HEK293 (cell line): ENCODE measurements at regions not wholly inside any gene's neighbourhood (a gene's known extent, or its start where the extent isn't known, plus 50 kb on each side); places are given as distances from the start of the nearest gene placed in this dataset.

Experiments
- CTCF ChIA-PET: fragments of 350-600 bp; formaldehyde crosslinking; extraction: SDS; loops from one replicate; lab custom pipeline; 2021; ENCODE audit warnings: antibody characterized with exemption; lab: Yijun Ruan, JAX
- POLR2A ChIA-PET: fragments of 300-600 bp; formaldehyde crosslinking; extraction: SDS; loops from one replicate; lab custom pipeline; 2020; ENCODE audit warnings: antibody characterized with exemption, inconsistent platforms; lab: Yijun Ruan, JAX
- H3K27ac ChIP-seq: fragments of 200-500 bp; sonication (Bioruptor generic); 2 replicates; pipeline ENCODE4 v1.5.1; 2014; ENCODE audit warnings: low read depth, low read length, control low read depth, inconsistent platforms; ENCODE audit errors: extremely low read depth
- H3K36me3 ChIP-seq, 2 experiments: fragments of 200-500 bp in 1 of 2; sonication (Bioruptor generic) in 1 of 2; 1 replicate in 1 of 2; 2 replicates in 1 of 2; pipeline ENCODE4 v1.5.1; 2014 to 2017; ENCODE audit warnings: inconsistent platforms in 2 of 2, low read length in 2 of 2; ENCODE audit not compliant: control insufficient read depth in 2 of 2, insufficient read depth in 1 of 2
- H3K4me1 ChIP-seq: fragments of 200-500 bp; sonication (Bioruptor generic); 2 replicates; pipeline ENCODE4 v1.5.1; 2014; ENCODE audit warnings: mild to moderate bottlenecking, low read length, inconsistent platforms; ENCODE audit not compliant: control insufficient read depth, insufficient read depth
- H3K4me3 ChIP-seq: 2 replicates; pipeline ENCODE4 v1.5.1; 2011; ENCODE audit warnings: low read depth, mild to moderate bottlenecking, control low read depth, low read length, moderate library complexity
- H3K9me3 ChIP-seq: fragments of 200-500 bp; sonication (Bioruptor generic); 2 replicates; pipeline ENCODE4 v1.5.1; 2014; ENCODE audit warnings: low read depth, low read length, inconsistent platforms; ENCODE audit not compliant: control insufficient read depth, insufficient read depth
- OSR2 ChIP-seq: fragments of 450-650 bp; formaldehyde crosslinking; IDR thresholded peaks from 2 replicates; pipeline ENCODE4 v1.5.1; 2016; ENCODE audit warnings: missing biosample characterization, missing genetic modification characterization
- SETDB1 ChIP-seq: IDR thresholded peaks from one replicate; pipeline ENCODE4 v1.6.1; 2017; ENCODE audit warnings: mild to moderate bottlenecking, low read length, moderate library complexity, mixed read lengths; ENCODE audit not compliant: insufficient read length
- ZNF501 ChIP-seq: fragments of 450-650 bp; formaldehyde crosslinking; IDR thresholded peaks from 2 replicates; pipeline ENCODE4 v1.5.1; 2016; ENCODE audit warnings: missing biosample characterization, missing genetic modification characterization
- ZNF555 ChIP-seq: fragments of 450-650 bp; formaldehyde crosslinking; conservative IDR thresholded peaks from 2 replicates; pipeline ENCODE4 v1.5.1; 2017; ENCODE audit warnings: missing biosample characterization, mild to moderate bottlenecking, missing genetic modification characterization, inconsistent platforms
- ZNF664 ChIP-seq: fragments of 450-650 bp; formaldehyde crosslinking; IDR thresholded peaks from 2 replicates; pipeline ENCODE4 v1.5.1; 2016; ENCODE audit warnings: missing biosample characterization, missing genetic modification characterization
- ZNF837 ChIP-seq: fragments of 450-650 bp; formaldehyde crosslinking; IDR thresholded peaks from 2 replicates; pipeline ENCODE4 v1.5.1; 2016; ENCODE audit warnings: missing biosample characterization, missing genetic modification characterization
- TF ChIP-seq, protein P1 (sequence below): sonication (generic); formaldehyde crosslinking; IDR thresholded peaks from 2 replicates; pipeline ENCODE4 v1.8.1; 2022; ENCODE audit warnings: mild to moderate bottlenecking, moderate library complexity, missing genetic modification reagents
- TF ChIP-seq, protein P2 (sequence below): fragments of 450-650 bp; formaldehyde crosslinking; IDR thresholded peaks from 2 replicates; pipeline ENCODE4 v1.5.1; 2017; ENCODE audit warnings: missing biosample characterization, mild to moderate bottlenecking, missing genetic modification characterization, moderate library complexity
- TF ChIP-seq, protein P3 (sequence below): fragments of 450-650 bp; formaldehyde crosslinking; IDR thresholded peaks from 2 replicates; pipeline ENCODE4 v1.5.1; 2016; ENCODE audit warnings: missing biosample characterization, missing genetic modification characterization, borderline replicate concordance
- TF ChIP-seq, protein P4 (sequence below): fragments of 450-650 bp; formaldehyde crosslinking; IDR thresholded peaks from 2 replicates; pipeline ENCODE4 v1.5.1; 2016; ENCODE audit warnings: missing biosample characterization, missing genetic modification characterization
- TF ChIP-seq, protein P5 (sequence below): fragments of 450-650 bp; formaldehyde crosslinking; IDR thresholded peaks from 2 replicates; pipeline ENCODE4 v1.5.1; 2016; ENCODE audit warnings: missing biosample characterization, missing genetic modification characterization, borderline replicate concordance
- TF ChIP-seq, protein P6 (sequence below): fragments of 450-650 bp; formaldehyde crosslinking; IDR thresholded peaks from 2 replicates; pipeline ENCODE4 v1.5.0; 2017; ENCODE audit warnings: missing biosample characterization, missing genetic modification characterization, borderline replicate concordance

DNA sequence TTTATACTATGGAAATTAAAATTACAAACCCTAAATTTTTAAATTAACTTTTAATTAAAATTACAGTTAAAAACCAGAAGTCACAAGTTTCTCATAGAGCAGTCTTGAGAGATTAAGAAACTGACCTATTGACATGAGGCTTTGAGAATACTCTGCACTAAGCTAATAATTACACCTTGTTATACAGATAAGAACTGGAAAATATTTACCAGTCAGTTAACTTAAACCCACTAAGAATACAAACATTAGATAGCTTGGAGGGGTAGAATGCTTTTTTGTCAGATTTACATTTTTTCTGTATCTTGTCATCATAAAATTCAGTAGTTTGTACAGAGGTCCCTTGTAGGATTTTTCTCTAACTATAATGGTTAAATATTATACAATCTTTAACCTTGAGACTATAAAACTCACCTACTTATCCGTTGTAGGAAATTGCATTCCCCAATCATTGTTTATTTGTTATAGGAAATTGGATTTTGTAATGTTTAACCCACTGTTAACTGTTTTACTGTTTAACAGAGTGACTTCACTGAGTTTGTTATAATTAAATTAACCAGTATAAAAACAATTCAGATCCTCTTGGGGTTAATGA, 219.7 kb upstream of the PKDCC start:
- no peaks in the 10 kb centered on the region for H3K9me3 ChIP-seq
- H3K4me3 ChIP-seq = no peak overlapping the region
- H3K27ac ChIP-seq = no peak overlapping the region
- H3K36me3 ChIP-seq = no peaks in the 10 kb centered on the region
- CTCF ChIA-PET = interaction anchor here (1.2 to 3.0 kb wide), 2 partner anchors 12 to 25 kb away, joined by 3 to 9 read pairs; no protein-coding TSS in a partner anchor
- TF ChIP-seq, protein P1, sequence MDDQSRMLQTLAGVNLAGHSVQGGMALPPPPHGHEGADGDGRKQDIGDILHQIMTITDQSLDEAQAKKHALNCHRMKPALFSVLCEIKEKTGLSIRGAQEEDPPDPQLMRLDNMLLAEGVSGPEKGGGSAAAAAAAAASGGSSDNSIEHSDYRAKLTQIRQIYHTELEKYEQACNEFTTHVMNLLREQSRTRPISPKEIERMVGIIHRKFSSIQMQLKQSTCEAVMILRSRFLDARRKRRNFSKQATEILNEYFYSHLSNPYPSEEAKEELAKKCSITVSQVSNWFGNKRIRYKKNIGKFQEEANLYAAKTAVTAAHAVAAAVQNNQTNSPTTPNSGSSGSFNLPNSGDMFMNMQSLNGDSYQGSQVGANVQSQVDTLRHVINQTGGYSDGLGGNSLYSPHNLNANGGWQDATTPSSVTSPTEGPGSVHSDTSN = no peak
- TF ChIP-seq, protein P2, sequence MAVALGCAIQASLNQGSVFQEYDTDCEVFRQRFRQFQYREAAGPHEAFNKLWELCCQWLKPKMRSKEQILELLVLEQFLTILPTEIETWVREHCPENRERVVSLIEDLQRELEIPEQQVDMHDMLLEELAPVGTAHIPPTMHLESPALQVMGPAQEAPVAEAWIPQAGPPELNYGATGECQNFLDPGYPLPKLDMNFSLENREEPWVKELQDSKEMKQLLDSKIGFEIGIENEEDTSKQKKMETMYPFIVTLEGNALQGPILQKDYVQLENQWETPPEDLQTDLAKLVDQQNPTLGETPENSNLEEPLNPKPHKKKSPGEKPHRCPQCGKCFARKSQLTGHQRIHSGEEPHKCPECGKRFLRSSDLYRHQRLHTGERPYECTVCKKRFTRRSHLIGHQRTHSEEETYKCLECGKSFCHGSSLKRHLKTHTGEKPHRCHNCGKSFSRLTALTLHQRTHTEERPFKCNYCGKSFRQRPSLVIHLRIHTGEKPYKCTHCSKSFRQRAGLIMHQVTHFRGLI (tag by site-specific recombination) = no peak
- TF ChIP-seq ZNF837 = no peak
- no peak for TF ChIP-seq OSR2 (tag by site-specific recombination)
- TF ChIP-seq, protein P3, sequence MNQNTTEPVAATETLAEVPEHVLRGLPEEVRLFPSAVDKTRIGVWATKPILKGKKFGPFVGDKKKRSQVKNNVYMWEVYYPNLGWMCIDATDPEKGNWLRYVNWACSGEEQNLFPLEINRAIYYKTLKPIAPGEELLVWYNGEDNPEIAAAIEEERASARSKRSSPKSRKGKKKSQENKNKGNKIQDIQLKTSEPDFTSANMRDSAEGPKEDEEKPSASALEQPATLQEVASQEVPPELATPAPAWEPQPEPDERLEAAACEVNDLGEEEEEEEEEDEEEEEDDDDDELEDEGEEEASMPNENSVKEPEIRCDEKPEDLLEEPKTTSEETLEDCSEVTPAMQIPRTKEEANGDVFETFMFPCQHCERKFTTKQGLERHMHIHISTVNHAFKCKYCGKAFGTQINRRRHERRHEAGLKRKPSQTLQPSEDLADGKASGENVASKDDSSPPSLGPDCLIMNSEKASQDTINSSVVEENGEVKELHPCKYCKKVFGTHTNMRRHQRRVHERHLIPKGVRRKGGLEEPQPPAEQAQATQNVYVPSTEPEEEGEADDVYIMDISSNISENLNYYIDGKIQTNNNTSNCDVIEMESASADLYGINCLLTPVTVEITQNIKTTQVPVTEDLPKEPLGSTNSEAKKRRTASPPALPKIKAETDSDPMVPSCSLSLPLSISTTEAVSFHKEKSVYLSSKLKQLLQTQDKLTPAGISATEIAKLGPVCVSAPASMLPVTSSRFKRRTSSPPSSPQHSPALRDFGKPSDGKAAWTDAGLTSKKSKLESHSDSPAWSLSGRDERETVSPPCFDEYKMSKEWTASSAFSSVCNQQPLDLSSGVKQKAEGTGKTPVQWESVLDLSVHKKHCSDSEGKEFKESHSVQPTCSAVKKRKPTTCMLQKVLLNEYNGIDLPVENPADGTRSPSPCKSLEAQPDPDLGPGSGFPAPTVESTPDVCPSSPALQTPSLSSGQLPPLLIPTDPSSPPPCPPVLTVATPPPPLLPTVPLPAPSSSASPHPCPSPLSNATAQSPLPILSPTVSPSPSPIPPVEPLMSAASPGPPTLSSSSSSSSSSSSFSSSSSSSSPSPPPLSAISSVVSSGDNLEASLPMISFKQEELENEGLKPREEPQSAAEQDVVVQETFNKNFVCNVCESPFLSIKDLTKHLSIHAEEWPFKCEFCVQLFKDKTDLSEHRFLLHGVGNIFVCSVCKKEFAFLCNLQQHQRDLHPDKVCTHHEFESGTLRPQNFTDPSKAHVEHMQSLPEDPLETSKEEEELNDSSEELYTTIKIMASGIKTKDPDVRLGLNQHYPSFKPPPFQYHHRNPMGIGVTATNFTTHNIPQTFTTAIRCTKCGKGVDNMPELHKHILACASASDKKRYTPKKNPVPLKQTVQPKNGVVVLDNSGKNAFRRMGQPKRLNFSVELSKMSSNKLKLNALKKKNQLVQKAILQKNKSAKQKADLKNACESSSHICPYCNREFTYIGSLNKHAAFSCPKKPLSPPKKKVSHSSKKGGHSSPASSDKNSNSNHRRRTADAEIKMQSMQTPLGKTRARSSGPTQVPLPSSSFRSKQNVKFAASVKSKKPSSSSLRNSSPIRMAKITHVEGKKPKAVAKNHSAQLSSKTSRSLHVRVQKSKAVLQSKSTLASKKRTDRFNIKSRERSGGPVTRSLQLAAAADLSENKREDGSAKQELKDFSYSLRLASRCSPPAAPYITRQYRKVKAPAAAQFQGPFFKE (tag by site-specific recombination) = no peak
- TF ChIP-seq, protein P4, sequence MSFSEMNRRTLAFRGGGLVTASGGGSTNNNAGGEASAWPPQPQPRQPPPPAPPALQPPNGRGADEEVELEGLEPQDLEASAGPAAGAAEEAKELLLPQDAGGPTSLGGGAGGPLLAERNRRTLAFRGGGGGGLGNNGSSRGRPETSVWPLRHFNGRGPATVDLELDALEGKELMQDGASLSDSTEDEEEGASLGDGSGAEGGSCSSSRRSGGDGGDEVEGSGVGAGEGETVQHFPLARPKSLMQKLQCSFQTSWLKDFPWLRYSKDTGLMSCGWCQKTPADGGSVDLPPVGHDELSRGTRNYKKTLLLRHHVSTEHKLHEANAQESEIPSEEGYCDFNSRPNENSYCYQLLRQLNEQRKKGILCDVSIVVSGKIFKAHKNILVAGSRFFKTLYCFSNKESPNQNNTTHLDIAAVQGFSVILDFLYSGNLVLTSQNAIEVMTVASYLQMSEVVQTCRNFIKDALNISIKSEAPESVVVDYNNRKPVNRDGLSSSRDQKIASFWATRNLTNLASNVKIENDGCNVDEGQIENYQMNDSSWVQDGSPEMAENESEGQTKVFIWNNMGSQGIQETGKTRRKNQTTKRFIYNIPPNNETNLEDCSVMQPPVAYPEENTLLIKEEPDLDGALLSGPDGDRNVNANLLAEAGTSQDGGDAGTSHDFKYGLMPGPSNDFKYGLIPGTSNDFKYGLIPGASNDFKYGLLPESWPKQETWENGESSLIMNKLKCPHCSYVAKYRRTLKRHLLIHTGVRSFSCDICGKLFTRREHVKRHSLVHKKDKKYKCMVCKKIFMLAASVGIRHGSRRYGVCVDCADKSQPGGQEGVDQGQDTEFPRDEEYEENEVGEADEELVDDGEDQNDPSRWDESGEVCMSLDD (tag by site-specific recombination) = no peak
- TF ChIP-seq, protein P5, sequence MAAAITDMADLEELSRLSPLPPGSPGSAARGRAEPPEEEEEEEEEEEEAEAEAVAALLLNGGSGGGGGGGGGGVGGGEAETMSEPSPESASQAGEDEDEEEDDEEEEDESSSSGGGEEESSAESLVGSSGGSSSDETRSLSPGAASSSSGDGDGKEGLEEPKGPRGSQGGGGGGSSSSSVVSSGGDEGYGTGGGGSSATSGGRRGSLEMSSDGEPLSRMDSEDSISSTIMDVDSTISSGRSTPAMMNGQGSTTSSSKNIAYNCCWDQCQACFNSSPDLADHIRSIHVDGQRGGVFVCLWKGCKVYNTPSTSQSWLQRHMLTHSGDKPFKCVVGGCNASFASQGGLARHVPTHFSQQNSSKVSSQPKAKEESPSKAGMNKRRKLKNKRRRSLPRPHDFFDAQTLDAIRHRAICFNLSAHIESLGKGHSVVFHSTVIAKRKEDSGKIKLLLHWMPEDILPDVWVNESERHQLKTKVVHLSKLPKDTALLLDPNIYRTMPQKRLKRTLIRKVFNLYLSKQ (tag by site-specific recombination) = no peak
- POLR2A ChIA-PET = no interaction called here
- no peaks in the 10 kb centered on the region for H3K4me1 ChIP-seq

DNA sequence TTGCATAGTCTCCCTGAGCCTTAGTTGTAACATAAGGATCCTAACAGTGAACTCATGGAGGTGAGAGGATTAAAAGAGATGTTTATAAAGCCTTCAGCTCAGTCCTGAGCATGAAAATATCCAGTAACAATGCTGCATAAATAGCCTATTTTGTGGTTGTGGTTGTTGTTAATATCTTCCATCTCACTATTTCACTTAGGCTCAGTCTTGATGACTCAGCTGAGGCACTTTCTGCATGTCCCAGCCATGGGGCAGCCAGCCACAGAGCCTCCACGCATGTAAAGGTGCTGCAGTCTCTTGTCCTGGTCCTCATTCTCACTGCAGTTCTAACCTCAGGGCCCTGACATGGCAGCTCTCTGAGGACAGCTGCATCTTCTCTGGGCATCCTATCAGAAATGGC, 218.8 kb upstream of the PKDCC start:
- CTCF ChIA-PET = interaction anchor here (0.7 to 3.0 kb wide), 3 partner anchors 12 to 274 kb away, joined by 3 to 9 read pairs (median 3); no protein-coding TSS in a partner anchor
- no peaks in the 10 kb centered on the region for H3K36me3 ChIP-seq
- no peak overlapping the region for H3K27ac ChIP-seq
- no peaks in the 10 kb centered on the region for H3K9me3 ChIP-seq
- POLR2A ChIA-PET = no interaction called here
- TF ChIP-seq SETDB1 (no peak), ZNF664 (no peak), ZNF555 (tag by site-specific recombination) (no peak), ZNF501 (tag by site-specific recombination) (no peak)
- TF ChIP-seq, protein P6, sequence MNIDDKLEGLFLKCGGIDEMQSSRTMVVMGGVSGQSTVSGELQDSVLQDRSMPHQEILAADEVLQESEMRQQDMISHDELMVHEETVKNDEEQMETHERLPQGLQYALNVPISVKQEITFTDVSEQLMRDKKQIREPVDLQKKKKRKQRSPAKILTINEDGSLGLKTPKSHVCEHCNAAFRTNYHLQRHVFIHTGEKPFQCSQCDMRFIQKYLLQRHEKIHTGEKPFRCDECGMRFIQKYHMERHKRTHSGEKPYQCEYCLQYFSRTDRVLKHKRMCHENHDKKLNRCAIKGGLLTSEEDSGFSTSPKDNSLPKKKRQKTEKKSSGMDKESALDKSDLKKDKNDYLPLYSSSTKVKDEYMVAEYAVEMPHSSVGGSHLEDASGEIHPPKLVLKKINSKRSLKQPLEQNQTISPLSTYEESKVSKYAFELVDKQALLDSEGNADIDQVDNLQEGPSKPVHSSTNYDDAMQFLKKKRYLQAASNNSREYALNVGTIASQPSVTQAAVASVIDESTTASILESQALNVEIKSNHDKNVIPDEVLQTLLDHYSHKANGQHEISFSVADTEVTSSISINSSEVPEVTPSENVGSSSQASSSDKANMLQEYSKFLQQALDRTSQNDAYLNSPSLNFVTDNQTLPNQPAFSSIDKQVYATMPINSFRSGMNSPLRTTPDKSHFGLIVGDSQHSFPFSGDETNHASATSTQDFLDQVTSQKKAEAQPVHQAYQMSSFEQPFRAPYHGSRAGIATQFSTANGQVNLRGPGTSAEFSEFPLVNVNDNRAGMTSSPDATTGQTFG (tag by site-specific recombination) = no peak
- TF ChIP-seq, protein P1 = no peak
- TF ChIP-seq, all 188 proteins: peak for 0
- Histone ChIP-seq H3K4me1 (no peaks in the 10 kb centered on the region), H3K4me3 (no peak overlapping the region)
